HG02642 (cell line): ENCODE measurements at regions not wholly inside any gene's neighbourhood (a gene's known extent, or its start where the extent isn't known, plus 50 kb on each side); places are given as distances from the start of the nearest gene placed in this dataset.
A peak's percentile ranks its signal among the peaks of the same experiment; 100 is the strongest.
"Not testable (repeated sequence)": the region's sequence is repeated elsewhere in the genome, so short reads cannot be mapped to it uniquely, and the experiment has no call there.

Experiments
- ATAC-seq: cut with Tn5 transposase; IDR thresholded peaks from one replicate; pipeline ENCODE4 v1.9.1; 2021; ENCODE audit warnings: mild to moderate bottlenecking; ENCODE audit not compliant: unreplicated experiment, poor library complexity

DNA sequence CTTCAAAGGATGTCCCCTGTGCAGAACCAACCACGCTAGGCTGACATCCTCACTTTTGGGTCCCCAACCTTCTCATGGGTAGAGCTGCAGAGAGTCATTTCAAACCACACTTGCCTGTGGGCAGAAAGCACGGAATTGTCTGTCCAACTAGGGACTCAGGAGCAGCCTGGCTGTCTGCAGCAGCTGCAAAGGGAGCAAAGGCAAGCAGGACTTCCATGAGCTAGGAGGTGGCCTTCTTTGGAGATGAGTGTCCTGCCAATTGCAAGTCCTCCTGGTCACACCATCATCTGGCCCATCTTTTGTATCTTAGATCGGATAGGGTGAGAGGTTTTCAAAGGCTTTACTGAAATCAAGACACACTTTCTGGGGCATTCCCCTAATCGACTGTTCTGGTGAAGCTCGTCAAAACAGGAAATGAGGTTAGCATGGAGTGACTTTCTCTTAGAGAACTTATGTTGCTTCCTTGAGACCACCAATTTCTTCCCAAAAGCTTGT is 222.3 kb upstream of the PLGLB2 start:
- ATAC-seq, result peak; percentile 45

GRCh38 chr2:87526258-87526657 is 221.6 kb upstream of the PLGLB2 start:
- ATAC-seq, result not testable (repeated sequence)

GRCh38 chr2:87531968-87532715 is 215.7 kb upstream of the PLGLB2 start:
- not testable (repeated sequence) for ATAC-seq

- ATAC-seq, result not testable (repeated sequence)
These were observed 214.3 kb upstream of the PLGLB2 start for GRCh38 chr2:87533390-87534272.

- ATAC-seq, result not testable (repeated sequence)
These were observed 213.5 kb upstream of the PLGLB2 start for GRCh38 chr2:87534273-87534889.

DNA sequence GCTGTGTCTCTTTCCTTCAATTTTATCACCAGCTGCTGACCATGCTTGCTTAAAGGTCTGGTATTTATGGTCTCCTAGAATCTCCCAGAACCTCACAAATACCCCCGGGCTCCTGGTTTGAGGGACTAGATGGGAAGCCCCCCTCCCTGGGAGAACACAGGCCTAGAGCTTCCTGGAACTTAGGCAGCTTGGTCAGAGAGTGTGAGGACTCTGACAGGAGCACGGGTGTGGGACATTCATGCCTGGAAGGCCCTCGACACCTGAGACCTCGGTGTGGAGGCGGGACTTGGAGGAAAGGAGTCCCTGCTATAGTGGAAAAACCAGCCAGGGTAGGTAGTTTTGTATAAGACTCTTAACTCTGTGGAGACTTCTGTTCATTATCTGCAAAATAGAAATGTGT is 211.5 kb upstream of the PLGLB2 start:
- not testable (repeated sequence) for ATAC-seq

- ATAC-seq, result not testable (repeated sequence)
These were observed 210.6 kb upstream of the PLGLB2 start for GRCh38 chr2:87537251-87537671.

DNA sequence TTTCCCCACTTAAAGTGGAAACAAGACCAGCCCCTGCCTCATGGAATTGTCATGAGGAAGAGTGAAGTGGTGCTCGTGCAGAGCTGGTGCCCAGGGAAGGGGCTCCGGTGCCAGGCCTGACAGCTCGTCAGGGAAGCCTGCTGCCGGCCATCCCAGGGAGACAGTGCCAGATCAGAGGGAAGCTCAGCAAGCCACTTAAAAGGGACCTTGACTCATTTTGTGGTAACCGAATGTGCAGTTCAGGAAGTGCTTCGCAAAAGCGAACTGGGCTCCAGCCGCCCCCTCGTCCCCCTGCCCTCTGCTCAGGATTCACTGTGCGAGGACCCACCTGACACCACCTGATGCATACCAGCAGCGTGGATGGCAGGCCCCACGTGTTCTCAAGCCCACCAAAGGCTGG is 209.6 kb upstream of the PLGLB2 start:
- not testable (repeated sequence) for ATAC-seq

GRCh38 chr2:87539151-87539943 is 208.5 kb upstream of the PLGLB2 start:
- not testable (repeated sequence) for ATAC-seq

- ATAC-seq, result not testable (repeated sequence)
These were observed 207.6 kb upstream of the PLGLB2 start for GRCh38 chr2:87540242-87540641.

DNA sequence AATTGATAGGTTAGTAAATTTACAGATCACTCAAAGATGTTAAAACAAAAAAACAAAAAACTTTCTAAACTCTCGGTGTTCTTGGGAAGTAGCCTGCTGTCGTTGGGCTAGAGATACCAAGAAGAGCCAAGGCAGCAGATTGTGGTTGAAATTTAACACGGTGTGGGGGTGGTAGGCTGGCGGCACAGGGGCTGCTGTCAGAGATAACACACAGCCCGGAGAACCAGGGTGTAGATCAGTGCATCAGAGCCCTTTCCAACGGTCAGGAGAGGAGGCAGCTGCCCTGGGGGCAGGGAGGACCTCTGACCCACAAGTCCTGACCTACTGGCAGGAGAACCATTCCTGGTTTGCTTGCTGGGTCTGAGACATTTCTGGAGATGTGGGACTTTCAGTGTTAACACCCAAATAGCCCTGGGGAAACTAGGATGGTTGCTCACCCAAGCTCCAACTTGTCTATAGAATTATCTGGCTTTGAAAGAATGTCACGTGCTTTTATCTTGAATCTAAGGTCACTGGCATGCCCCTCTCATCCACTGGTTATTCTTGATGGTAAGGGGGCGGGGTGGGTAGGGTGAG is 205.2 kb upstream of the PLGLB2 start:
- not testable (repeated sequence) for ATAC-seq

GRCh38 chr2:87543797-87544196 is 204.1 kb upstream of the PLGLB2 start:
- not testable (repeated sequence) for ATAC-seq

- not testable (repeated sequence) for ATAC-seq
These were observed 200.8 kb upstream of the PLGLB2 start for GRCh38 chr2:87547106-87547505.

DNA sequence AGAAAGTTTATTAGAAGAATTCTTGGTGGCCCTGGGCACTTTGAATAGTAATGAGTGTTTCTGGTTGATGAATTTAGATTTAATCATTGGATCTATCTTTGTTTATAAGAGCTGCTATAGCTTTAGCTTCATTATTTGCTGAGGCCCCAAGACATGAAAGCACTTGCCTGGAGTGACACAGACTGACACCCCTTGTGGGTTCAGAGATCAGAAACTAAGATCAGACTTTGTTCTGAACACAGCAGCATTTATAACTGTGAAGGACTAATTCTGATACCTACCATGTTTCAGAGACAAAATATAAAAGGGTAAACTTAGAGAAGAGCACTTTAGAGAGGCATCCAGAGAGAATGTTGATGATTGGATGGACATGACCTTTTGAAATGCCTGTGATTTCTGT is 199.9 kb upstream of the PLGLB2 start:
- ATAC-seq, result not testable (repeated sequence)

DNA sequence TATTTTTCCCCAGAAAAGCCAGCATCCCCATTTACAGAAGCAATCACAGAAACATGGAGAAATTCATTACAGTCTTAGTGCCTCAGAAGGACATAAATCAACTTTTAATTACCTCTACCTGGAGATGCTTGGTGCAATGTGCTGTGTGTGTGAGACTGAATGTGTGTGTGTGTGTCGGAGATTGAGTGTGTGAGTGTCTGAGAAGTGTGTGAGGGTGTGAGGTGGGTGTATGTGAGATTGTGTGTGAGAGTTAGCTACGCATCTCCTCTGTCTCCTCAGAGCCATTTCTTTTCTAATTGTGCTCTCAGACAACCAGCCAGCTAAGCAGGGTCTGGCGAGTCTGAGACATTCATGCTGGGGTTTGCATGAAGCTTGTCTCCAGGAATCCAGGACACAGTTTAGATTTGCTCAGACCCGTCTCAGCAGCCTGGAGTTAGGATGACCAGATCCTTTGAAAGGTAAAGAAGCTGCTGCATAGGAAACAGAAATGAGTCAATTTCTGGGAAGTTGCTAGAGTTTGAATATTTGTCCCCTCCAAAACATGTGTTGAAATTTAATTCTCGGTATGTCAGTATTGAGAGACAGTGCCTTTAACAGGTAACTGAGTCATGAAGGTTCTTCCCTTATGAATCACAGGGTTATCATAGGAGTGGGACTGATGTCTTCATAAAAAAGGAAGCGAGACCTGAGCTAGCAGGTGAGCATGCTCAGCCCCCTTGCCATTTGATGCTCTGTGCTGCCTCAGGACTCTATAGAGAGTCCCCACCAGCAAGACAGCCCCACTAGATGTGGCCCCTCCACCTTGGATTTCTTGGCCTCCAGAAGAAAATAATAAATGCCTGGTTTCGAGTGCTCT is 199.0 kb upstream of the PLGLB2 start:
- peak; percentile 50 for ATAC-seq

- ATAC-seq, result not testable (repeated sequence)
These were observed 198.2 kb upstream of the PLGLB2 start for GRCh38 chr2:87549561-87550202.

- ATAC-seq, result not testable (repeated sequence)
These were observed 193.2 kb upstream of the PLGLB2 start for GRCh38 chr2:87554678-87555077.

GRCh38 chr2:87555082-87555481 is 192.8 kb upstream of the PLGLB2 start:
- ATAC-seq, result not testable (repeated sequence)
